ENCODE measurements at regions not wholly inside any gene's neighbourhood (a gene's known extent, or its start where the extent isn't known, plus 50 kb on each side); places are given as distances from the start of the nearest gene placed in this dataset.

DNA sequence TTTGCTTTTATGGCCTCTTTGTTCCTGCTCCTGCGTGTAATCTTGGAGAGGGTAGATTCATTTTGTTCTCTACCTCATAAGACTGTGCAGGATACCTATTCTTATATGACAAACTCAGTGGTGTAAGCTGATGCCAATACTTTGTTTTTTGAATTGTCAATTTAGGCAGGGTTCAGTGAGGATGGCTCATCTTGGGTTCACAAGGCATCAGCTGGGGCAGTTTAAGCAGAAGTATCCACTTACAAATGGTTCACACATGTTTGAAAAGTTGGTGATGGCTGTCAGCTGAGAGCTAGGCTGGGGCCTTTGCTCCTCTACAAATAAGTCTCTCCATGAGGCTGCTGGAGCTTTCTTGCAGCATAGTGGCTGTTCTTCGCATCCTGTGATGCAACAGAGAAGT is 920.6 kb upstream of the PIK3C3 start:
- TF ChIP-seq EP300 (IDR thresholded peaks at IDR 0.05; ENCODE audit: borderline replicate concordance in 1 of 2, low read depth in 2 of 2, low read length in 2 of 2), result no peak
- TF ChIP-seq, protein P1, sequence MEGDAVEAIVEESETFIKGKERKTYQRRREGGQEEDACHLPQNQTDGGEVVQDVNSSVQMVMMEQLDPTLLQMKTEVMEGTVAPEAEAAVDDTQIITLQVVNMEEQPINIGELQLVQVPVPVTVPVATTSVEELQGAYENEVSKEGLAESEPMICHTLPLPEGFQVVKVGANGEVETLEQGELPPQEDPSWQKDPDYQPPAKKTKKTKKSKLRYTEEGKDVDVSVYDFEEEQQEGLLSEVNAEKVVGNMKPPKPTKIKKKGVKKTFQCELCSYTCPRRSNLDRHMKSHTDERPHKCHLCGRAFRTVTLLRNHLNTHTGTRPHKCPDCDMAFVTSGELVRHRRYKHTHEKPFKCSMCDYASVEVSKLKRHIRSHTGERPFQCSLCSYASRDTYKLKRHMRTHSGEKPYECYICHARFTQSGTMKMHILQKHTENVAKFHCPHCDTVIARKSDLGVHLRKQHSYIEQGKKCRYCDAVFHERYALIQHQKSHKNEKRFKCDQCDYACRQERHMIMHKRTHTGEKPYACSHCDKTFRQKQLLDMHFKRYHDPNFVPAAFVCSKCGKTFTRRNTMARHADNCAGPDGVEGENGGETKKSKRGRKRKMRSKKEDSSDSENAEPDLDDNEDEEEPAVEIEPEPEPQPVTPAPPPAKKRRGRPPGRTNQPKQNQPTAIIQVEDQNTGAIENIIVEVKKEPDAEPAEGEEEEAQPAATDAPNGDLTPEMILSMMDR (IDR thresholded peaks at IDR 0.05; ENCODE audit: control extremely low read depth in 1 of 3, insufficient read depth in 1 of 3, low read depth in 1 of 3, low read length in 3 of 3), result no peak
- TF ChIP-seq, protein P2, sequence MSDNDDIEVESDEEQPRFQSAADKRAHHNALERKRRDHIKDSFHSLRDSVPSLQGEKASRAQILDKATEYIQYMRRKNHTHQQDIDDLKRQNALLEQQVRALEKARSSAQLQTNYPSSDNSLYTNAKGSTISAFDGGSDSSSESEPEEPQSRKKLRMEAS (IDR thresholded peaks at IDR 0.05), result no peak
- no peak for TF ChIP-seq ZNF274 (IDR thresholded peaks at IDR 0.05; ENCODE audit: borderline replicate concordance, extremely low read depth, low read length)
- TF ChIP-seq TCF12 (IDR thresholded peaks at IDR 0.05; ENCODE audit: low read depth, low read length), result no peak
- no peak for TF ChIP-seq POLR2A (IDR thresholded peaks at IDR 0.05; ENCODE audit: control extremely low read depth in 1 of 2, low read depth in 2 of 2, low read length in 2 of 2)

Data from H1 (cell line).